Stomach smooth muscle (tissue), 2 donors: ENCODE measurements at regions not wholly inside any gene's neighbourhood (a gene's known extent, or its start where the extent isn't known, plus 50 kb on each side); places are given as distances from the start of the nearest gene placed in this dataset.

Experiments
- H3K27ac ChIP-seq: one replicate; pipeline ENCODE4 v1.7.0; 2013; ENCODE audit warnings: mild to moderate bottlenecking, low read length, inconsistent platforms
- H3K27me3 ChIP-seq, 2 donors: one replicate each; pipeline ENCODE4 v1.7.0; 2013; ENCODE audit warnings: low read length in 2 of 2; ENCODE audit not compliant: insufficient read depth in 2 of 2, control insufficient read depth in 1 of 2
- H3K36me3 ChIP-seq, 2 donors: one replicate each; pipeline ENCODE4 v1.7.0; 2013; ENCODE audit warnings: low read length in 2 of 2; ENCODE audit not compliant: control insufficient read depth in 2 of 2, insufficient read depth in 2 of 2
- H3K4me1 ChIP-seq: one replicate; pipeline ENCODE4 v1.7.0; 2013; ENCODE audit warnings: low read length; ENCODE audit not compliant: control insufficient read depth, insufficient read depth
- H3K4me3 ChIP-seq, 2 donors: one replicate each; pipeline ENCODE4 v1.7.0; 2013; ENCODE audit warnings: low read length in 2 of 2
- H3K9ac ChIP-seq, 2 donors: one replicate each; pipeline ENCODE4 v1.7.0; 2013; ENCODE audit warnings: low read length in 2 of 2, mild to moderate bottlenecking in 1 of 2
- H3K9me3 ChIP-seq, 2 donors: one replicate each; pipeline ENCODE4 v1.7.0; 2013; ENCODE audit warnings: low read length in 2 of 2; ENCODE audit not compliant: control insufficient read depth in 2 of 2
- donor health status: healthy.
- donor health status: Pancreatic carcinoma.

DNA sequence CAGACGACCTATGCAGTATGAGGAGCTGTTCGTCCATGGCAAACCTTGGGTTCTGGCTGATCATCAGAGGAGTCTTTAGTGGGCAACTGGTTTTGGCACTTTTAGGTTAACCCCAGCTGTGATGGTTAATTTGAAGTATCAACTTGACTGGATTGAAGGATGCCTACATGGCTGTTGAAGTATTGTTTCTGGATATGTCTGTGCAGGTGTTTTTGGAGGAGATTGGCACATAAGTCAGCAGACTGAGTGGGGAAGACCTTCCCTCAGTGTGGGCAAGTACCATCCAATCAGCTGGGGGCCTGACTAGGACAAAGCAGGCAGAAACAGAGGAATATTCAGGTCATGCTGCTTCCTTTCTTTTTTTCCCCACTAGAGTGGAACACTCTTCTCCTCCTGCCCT is 284.1 kb downstream of the NFKBIZ start:
- H3K27ac ChIP-seq = no peak overlapping the region
- no peak overlapping the region for H3K4me3 ChIP-seq
- H3K27me3 ChIP-seq = no peaks in the 10 kb centered on the region
- H3K4me1 ChIP-seq = peaks cover 20% of the 10 kb centered on the region
- H3K9ac ChIP-seq = no peak overlapping the region
- H3K36me3 ChIP-seq = no peaks in the 10 kb centered on the region
- no peaks in the 10 kb centered on the region for H3K9me3 ChIP-seq

DNA sequence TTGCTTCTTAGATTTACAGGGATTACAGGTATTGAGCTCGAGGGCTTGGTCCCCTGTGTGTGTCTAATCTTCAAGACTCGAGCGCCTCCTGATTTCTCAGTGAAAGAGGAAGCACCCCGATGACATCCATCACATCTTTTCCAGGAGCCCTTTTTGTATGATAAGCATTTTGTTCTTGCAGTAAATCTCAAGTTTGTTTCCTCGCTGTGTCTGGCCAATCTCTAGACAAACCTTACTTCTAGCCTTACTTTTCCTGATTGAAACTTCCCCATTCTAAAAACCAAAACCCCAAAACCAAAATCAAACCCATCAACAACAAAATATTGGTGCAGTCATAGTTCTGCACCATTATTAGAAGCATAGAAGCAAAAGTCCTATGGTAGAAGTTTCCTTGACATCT is 286.0 kb downstream of the NFKBIZ start:
- Histone ChIP-seq H3K9ac (no peak overlapping the region), H3K27me3 (no peaks in the 10 kb centered on the region), H3K4me3 (no peak overlapping the region), H3K27ac (no peak overlapping the region), H3K9me3 (no peaks in the 10 kb centered on the region), H3K4me1 (peaks cover 17% of the 10 kb centered on the region), H3K36me3 (no peaks in the 10 kb centered on the region)

DNA sequence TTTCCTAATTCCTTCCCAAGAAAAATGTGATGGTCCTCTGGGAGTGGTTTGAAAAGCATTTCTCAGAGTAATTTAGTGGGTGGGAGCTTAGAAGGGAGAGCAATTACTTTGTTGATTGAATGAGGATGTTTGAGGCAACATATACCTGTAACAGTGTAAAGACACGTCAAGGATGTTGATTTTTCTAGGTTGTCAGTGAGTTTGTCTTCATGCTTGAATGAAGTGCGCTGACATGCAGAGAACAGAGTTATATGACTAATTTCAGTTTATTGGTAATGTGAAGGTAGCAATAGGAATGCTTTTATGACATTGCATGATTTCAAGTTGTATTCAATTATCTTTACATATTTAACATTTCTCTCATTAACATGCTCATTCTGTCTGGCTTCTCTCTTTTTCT is 286.9 kb downstream of the NFKBIZ start:
- no peak overlapping the region for H3K4me3 ChIP-seq
- no peaks in the 10 kb centered on the region for H3K36me3 ChIP-seq
- H3K27me3 ChIP-seq = no peaks in the 10 kb centered on the region
- peaks cover 12% of the 10 kb centered on the region for H3K4me1 ChIP-seq
- no peak overlapping the region for H3K9ac ChIP-seq
- H3K9me3 ChIP-seq = no peaks in the 10 kb centered on the region
- no peak overlapping the region for H3K27ac ChIP-seq

DNA sequence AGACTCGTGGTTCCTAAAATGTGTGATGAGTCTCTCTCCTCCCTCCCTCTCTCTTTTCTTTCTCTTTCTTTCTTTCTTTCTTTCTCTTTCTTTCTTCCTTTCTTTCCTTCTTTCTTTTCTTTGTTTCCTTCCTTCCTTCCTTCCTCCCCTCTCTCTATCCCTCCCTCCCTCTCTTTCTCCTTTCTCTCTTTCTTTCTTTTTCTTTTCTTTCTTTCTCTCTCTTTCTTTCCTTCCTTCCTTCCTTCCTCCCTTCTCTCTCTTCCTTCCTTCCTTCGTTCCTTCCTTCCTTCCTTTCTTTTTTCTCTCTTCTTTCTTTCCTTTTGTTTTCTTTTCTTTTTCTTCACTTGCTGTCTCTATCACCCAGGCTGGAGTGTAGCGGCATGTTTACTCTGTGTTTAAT is 290.8 kb downstream of the NFKBIZ start:
- H3K9ac ChIP-seq = no peak overlapping the region
- H3K27me3 ChIP-seq = no peaks in the 10 kb centered on the region
- no peaks in the 10 kb centered on the region for H3K36me3 ChIP-seq
- no peaks in the 10 kb centered on the region for H3K9me3 ChIP-seq
- H3K4me1 ChIP-seq = peaks cover 11% of the 10 kb centered on the region
- no peak overlapping the region for H3K27ac ChIP-seq
- no peak overlapping the region for H3K4me3 ChIP-seq

DNA sequence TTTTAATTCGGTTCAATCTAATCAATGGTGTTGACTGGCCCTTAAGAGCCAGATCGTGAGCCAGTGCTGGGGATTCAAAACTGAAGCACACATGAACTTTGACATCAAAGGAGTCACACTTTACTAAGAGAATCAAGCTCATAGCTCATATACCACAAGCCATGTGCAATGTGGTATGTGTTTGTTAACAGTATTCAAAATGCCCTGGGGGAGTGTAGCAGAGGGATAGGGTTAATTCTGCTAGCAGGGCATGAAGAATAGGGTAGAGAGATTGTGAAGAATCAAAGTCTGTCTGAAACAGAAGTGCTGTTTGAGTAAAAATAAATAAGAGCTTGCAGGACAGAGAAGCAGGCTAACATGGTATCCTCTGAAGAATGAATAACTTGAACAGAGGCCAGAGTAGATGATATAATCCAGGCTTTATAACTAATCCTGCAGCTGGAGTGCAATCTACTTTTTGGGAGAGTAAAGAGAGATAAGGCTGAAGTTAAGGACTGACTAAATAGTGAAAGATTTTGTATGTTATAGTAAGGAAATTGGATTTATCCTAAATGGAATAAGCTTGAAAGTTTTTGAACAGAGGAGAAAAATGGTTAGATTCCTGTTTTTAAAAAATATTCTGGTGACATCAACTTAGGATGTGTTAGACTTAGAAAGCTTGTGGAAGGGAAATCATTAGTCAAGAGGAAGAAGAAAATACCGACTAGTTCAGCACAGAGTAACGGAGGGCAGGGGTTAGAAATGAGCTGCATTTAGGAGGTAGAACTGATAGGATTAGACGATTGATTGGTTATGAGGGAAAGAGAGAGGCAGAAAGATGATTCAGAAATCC is 292.0 kb downstream of the NFKBIZ start:
- Histone ChIP-seq H3K9ac (peak overlapping the region in 1 of 2 donors; percentile 23), H3K9me3 (no peaks in the 10 kb centered on the region), H3K4me3 (no peak overlapping the region), H3K36me3 (no peaks in the 10 kb centered on the region), H3K27ac (peak overlapping the region; percentile 46), H3K4me1 (peaks cover 11% of the 10 kb centered on the region), H3K27me3 (no peaks in the 10 kb centered on the region)

DNA sequence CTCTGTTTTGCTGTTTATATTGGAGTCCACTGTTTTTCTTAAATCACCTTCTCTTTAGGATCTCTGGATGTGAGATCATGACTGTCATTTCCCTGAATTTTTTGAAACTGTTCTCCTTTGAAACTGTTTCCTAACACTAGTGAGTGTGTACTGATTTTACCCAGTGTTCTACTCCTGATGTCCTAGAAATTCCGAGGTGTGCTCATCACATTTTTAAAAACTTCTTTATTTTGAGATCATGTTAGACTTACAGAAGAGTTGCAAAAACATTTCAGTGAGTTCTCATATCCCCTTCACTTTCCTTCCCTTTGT is 292.6 kb downstream of the NFKBIZ start:
- no peaks in the 10 kb centered on the region for H3K9me3 ChIP-seq
- H3K27ac ChIP-seq = peak overlapping the region; percentile 46
- H3K4me1 ChIP-seq = peaks cover 11% of the 10 kb centered on the region
- H3K36me3 ChIP-seq = no peaks in the 10 kb centered on the region
- H3K4me3 ChIP-seq = no peak overlapping the region
- peak overlapping the region in 1 of 2 donors; percentile 23 for H3K9ac ChIP-seq
- no peaks in the 10 kb centered on the region for H3K27me3 ChIP-seq

DNA sequence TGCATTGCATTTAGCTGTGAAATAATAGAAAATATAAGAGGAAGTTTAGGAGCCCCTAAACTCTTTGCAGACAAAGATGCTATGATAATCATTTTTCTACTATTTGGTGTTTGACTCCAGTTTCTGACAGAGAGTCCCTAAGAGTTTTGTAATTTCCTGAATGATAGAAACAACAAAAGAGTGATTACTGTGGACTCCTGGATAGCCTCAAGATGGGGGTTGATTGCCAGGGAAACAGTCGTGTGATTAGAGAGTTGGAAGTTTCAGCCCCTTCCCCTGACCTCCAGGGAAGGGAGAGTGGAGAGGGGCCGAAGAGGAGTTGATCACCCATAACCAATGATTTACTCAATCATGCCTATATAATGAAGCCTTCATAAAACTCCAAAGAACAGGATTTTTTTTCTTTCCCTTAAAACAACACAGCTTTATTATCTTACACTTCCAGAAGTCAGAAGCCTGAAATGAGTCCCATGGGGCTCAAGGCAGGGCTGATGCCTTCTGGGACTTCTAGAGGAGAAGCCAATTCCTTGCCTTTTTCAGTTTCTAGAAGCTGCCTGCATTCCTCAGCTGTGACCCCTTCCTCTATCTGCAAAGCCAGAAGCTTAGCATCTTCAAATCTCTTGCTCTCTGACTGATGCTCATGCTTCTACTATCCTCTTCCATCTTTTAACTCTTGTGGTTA is 292.3 kb upstream of the ZPLD1 start:
- H3K36me3 ChIP-seq = no peaks in the 10 kb centered on the region
- H3K4me1 ChIP-seq = peaks cover 11% of the 10 kb centered on the region
- H3K27me3 ChIP-seq = no peaks in the 10 kb centered on the region
- no peak overlapping the region for H3K4me3 ChIP-seq
- H3K9me3 ChIP-seq = no peaks in the 10 kb centered on the region
- peak overlapping the region; percentile 46 for H3K27ac ChIP-seq
- H3K9ac ChIP-seq = peak overlapping the region in 1 of 2 donors; percentile 18

DNA sequence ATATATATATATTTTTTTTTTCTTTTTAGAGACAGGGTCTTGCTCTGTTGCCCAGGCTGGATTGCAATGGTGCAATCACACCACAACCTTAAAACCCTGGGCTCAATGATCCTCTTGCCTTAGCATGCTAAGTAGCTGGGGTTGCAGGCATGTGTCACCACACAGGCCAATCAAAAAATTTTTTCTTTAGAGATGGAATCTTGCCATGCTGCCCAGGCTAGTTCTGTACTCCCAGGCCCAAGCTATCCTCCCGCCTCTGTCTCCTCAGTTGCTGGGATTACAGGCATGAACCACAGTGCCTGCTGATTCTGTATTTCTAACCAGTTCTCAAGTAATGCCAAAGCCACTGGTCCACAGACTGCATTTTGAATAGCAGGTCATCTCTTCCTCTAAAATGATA is 291.3 kb upstream of the ZPLD1 start:
- no peaks in the 10 kb centered on the region for H3K27me3 ChIP-seq
- no peaks in the 10 kb centered on the region for H3K36me3 ChIP-seq
- H3K4me3 ChIP-seq = no peak overlapping the region
- H3K27ac ChIP-seq = no peak overlapping the region
- H3K9ac ChIP-seq = no peak overlapping the region
- H3K9me3 ChIP-seq = no peaks in the 10 kb centered on the region
- H3K4me1 ChIP-seq = peaks cover 11% of the 10 kb centered on the region

DNA sequence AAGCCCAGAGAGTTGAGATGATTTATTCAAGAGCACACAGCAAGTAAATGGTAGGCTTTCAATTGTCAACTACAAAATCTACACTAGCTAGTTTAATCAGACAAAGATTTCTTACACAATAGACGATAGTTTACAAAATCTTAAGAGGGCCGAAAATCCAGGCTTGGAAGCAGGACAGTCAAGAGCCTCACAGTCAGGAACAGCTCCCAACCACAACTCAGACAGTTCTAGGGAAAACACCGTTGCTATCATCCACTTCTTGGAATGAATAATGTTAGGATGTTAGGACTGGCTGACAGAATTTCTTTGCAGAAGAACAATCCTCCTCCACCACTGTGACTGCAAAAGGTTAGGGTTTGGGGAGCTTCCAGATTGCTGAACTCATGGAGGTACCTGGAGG is 290.8 kb upstream of the ZPLD1 start:
- H3K36me3 ChIP-seq = no peaks in the 10 kb centered on the region
- H3K9me3 ChIP-seq = no peaks in the 10 kb centered on the region
- H3K27ac ChIP-seq = peak overlapping the region; percentile 46
- peaks cover 11% of the 10 kb centered on the region for H3K4me1 ChIP-seq
- no peak overlapping the region for H3K9ac ChIP-seq
- H3K27me3 ChIP-seq = no peaks in the 10 kb centered on the region
- H3K4me3 ChIP-seq = no peak overlapping the region

DNA sequence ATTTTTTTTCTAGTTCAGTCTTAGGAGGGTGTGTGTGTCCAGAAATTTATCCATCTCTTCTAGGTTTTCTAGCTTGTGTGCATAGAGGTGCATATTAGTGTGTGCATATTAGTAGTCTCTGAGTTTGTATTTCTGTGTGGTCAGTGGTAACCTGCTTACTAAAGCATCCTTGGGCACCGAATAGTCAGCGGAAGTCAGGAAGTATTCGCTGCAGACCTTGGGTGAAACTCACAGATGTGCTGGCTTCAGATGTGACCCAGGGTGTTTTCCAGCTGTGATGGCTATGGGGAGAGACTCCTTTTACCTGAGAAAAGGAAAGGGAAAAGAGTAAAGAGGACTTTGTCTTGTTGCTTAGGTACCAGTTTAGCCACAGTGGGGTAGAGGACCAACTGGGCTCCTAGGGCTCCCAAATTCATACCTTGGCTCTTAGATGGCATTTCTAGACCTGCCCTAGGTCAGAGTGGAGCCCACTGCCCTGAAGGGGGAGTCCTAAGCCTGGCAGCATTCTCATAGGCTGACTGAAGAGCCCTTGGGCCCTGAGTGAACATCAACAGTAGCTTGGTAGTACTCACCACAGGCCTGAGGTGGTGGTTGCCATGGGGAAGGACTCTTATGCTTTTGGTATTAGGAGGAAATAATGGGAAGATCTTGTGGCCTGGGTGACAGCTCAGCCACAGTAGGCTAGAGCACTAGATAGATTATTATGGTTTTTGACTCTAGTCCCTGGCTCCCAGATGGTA is 286.0 kb upstream of the ZPLD1 start:
- H3K9ac ChIP-seq = no peak overlapping the region
- H3K27ac ChIP-seq = no peak overlapping the region
- H3K27me3 ChIP-seq = no peaks in the 10 kb centered on the region
- H3K4me3 ChIP-seq = no peak overlapping the region
- H3K9me3 ChIP-seq = no peaks in the 10 kb centered on the region
- no peaks in the 10 kb centered on the region for H3K36me3 ChIP-seq
- peaks cover 4% of the 10 kb centered on the region for H3K4me1 ChIP-seq
